Neural progenitor cell (in vitro differentiated cells): ENCODE measurements at regions not wholly inside any gene's neighbourhood (a gene's known extent, or its start where the extent isn't known, plus 50 kb on each side); places are given as distances from the start of the nearest gene placed in this dataset.

Source experiments
- CTCF ChIP-seq: fragments of 200-600 bp; sonication (generic); IDR thresholded peaks from 2 replicates; pipeline ENCODE4 v1.5.1; 2017; ENCODE audit warnings: antibody characterized with exemption, mild to moderate bottlenecking
- EZH2 ChIP-seq: fragments of 200-600 bp; sonication (generic); IDR thresholded peaks from 2 replicates; pipeline ENCODE4 v1.6.1; 2017; ENCODE audit warnings: antibody characterized with exemption, mild to moderate bottlenecking, moderate library complexity

- TF ChIP-seq EZH2 (no peak), CTCF (no peak)
Observed at GRCh38 chr15:85859671-85860070, 64.9 kb upstream of the KLHL25 start.
